NCI-H2196 treated with DMSO at 0.1 percent for 48 hours (cell line): ENCODE measurements at regions not wholly inside any gene's neighbourhood (a gene's known extent, or its start where the extent isn't known, plus 50 kb on each side); places are given as distances from the start of the nearest gene placed in this dataset.

Experiments
- DNase-seq: peaks from one replicate; lab custom pipeline; 2025; ENCODE audit not compliant: unreplicated experiment; lab: John Stamatoyannopoulos, UW

DNA sequence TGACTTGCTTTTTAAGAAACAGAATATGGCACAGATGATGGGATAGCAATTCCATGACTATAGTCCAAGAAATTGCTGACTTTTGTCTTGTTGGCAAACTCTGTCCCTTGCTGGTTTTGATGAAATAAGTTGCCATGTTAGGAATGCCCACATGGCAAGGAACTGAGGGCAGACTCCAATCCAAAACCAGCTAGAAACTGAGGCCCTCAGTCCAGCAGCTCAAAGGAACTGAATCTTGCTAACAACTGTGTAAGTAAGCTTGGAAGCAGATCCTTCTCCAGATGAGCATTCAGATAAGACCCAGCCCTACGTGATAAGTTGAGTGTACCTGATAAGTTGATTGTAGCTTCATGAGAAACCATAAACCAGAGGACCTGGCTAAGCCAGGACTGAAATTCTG, 64.3 kb upstream of the BMPER start:
- no peak for DNase-seq

- no peak for DNase-seq
Measured at GRCh38 chr7:33841705-33842129, 63.6 kb upstream of the BMPER start.

DNA sequence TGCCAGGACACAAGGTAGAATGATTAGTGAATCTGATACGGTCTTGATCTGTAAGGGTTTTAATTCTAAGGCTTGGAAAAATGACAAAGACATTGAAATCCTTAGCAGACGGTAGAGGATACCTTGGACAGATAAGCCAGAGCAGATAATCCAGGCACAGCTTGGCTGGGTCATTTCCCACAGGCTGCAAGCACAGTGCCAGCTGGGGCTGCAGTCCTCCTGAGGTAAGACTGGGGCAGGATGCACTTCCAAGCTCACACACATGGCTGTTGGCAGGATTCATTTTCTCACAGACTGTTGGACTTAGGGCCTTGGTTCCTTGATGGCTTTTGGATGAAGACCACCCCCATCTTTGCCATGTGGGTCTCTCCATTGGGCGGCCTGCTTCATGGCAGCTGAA, 63.2 kb upstream of the BMPER start:
- DNase-seq, result peak; percentile 22

DNA sequence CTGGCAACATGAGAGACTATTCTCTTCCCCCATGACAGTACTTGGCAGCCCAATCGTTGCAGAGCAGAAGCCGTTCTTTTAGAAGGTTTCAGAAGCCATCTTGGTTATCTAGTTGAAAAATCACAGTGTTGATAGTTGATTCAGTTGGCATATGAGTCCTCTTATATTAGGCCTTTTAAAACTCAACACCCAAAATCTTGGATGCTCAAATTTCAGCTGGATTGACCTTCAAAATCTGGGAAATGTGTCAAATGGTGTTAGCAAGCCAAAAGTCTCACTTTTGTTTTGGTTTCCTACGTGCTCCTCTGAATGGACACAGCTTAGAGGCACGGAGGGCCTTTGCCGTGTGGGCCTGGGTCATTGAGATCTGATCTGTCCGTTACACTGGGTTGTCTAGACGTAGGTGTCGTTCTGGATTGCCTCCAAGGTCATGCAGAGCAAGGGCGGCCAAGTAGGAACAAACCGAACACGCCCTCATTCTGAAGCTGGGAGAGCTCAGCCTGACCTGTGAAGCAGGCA, 59.3 kb upstream of the BMPER start:
- DNase-seq, result no peak

- no peak for DNase-seq
Measured at GRCh38 chr7:33849004-33849403, 56.3 kb upstream of the BMPER start.

- no peak for DNase-seq
Measured at GRCh38 chr7:33849971-33850559, 55.3 kb upstream of the BMPER start.

DNA sequence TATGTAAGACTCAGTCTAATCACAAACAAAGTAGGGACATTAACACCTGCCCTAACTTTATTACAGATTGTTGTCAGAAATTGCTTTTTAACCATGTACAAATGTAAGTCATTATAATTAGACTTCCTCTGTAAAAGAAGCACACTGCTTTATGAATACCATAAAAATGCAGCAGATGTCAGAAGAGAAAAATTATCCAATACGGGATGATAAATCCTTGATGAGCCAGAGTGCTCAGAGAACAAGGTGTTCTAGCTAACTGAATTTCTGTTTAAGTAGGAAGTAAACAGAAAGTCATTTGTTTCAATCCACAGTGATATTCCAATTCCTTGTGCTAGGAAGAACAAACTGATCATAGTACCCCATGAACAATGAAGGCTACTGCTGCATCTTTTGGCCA, 54.6 kb upstream of the BMPER start:
- DNase-seq, result no peak

DNA sequence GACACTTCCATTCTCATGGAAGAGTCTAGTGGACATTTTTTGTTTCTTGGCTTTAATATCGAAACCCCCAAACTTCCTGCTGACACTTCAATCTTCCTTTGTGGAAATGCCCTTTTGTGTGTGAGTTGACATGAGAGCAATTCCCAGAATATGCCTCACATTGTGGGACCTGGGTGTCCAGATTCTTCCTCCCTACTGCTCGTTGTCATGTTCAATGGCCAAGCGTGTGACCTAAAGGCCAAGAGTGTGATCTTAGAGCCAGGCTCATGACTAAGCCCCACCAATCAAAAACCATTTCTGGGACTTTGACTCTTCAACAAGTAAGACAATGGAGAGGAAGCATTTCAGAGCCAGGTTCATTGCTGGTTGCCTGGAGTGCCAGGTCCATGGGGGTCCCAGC, 52.5 kb upstream of the BMPER start:
- no peak for DNase-seq

DNA sequence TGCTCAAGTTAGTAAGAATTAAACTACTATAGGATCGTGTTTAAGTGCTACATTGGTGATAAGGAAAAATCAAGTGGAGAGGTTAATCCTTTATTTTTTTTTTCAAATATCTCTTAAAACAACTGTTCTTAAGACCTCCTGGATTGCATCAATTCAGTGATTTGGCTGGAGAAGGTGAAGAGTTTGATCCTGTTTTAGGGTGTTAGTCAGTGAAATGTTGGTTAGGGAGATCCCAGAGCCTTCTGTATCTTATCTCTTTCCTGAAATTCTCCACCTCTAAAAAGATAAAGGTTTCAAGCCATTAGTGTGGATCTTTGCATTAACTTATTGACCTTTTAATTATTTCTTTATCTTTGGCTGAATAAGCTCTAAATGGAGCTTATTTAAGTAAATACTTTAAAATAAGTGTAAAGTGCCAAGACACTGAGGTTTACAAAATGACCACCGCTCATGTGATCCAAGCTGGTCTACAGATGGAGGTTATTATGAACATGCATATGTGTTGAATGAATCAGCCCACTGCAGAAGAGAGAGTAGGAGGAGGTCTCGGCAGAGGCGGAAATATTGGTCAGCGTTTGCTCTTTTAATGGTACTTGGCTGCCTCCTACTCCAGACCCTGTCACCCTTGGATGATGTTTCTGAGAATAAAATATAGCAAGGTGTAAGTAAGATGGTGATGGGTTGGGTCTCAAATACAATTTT, 51.8 kb upstream of the BMPER start:
- DNase-seq, result no peak

- DNase-seq, result no peak
Measured at GRCh38 chr7:33854178-33854577, 51.2 kb upstream of the BMPER start.

GRCh38 chr7:33854801-33855350, 50.5 kb upstream of the BMPER start:
- no peak for DNase-seq
